CD14-positive monocyte (primary cell): ENCODE measurements at regions not wholly inside any gene's neighbourhood (a gene's known extent, or its start where the extent isn't known, plus 50 kb on each side); places are given as distances from the start of the nearest gene placed in this dataset.

Experiments used
- DNase-seq, 3 donors: peaks; one replicate each; pipeline ENCODE4 v3.0.0-alpha.2; 2011 to 2022
- H2AFZ ChIP-seq: 2 replicates; pipeline ENCODE4 v1.6.0; 2012; ENCODE audit warnings: mild to moderate bottlenecking, low read depth, low read length, inconsistent platforms; ENCODE audit not compliant: insufficient read depth, poor library complexity, severe bottlenecking
- H3K27ac ChIP-seq, 2 donors: 1 replicate in 1 of 2; 2 replicates in 1 of 2; pipeline ENCODE4 v1.5.1; 2012 to 2013; ENCODE audit warnings: low read length in 2 of 2, control low read depth in 1 of 2, inconsistent platforms in 1 of 2, low read depth in 1 of 2, mild to moderate bottlenecking in 1 of 2
- H3K27me3 ChIP-seq, 2 donors: one replicate each; pipeline versions ENCODE4 v1.6.0 to v1.6.1; 2011 to 2013; ENCODE audit warnings: low read length in 2 of 2; ENCODE audit not compliant: control insufficient read depth in 2 of 2, insufficient read depth in 2 of 2
- H3K36me3 ChIP-seq, 2 donors: replicated peaks in 1 of 2; 1 replicate in 1 of 2; 2 replicates in 1 of 2; pipeline versions ENCODE4 v1.5.1 to v1.6.1; 2012 to 2013; ENCODE audit warnings: low read length in 2 of 2, control low read depth in 1 of 2, inconsistent platforms in 1 of 2, mild to moderate bottlenecking in 1 of 2; ENCODE audit not compliant: insufficient read depth in 2 of 2, control insufficient read depth in 1 of 2
- H3K4me1 ChIP-seq, 2 donors: 1 replicate in 1 of 2; 2 replicates in 1 of 2; pipeline versions ENCODE4 v1.5.1 to v1.6.1; 2012 to 2013; ENCODE audit warnings: low read length in 2 of 2, control low read depth in 1 of 2, inconsistent platforms in 1 of 2, mild to moderate bottlenecking in 1 of 2, moderate library complexity in 1 of 2; ENCODE audit not compliant: insufficient read depth in 2 of 2, control insufficient read depth in 1 of 2
- H3K4me2 ChIP-seq: replicated peaks from 2 replicates; pipeline ENCODE3; 2012; ENCODE audit warnings: low read length, moderate library complexity, mild to moderate bottlenecking; ENCODE audit not compliant: poor library complexity, severe bottlenecking; ENCODE audit errors: extremely low read depth
- H3K4me3 ChIP-seq, 3 experiments: fragments of 200-600 bp in 1 of 3; sonication (generic) in 1 of 3; replicated peaks in 1 of 3; 1 replicate in 2 of 3; 2 replicates in 1 of 3; pipeline ENCODE4 v1.5.1; 2011 to 2013; ENCODE audit warnings: low read length in 3 of 3, mild to moderate bottlenecking in 3 of 3, control low read depth in 2 of 3, low read depth in 2 of 3, inconsistent platforms in 1 of 3, moderate library complexity in 1 of 3
- H3K79me2 ChIP-seq: 2 replicates; pipeline ENCODE4 v1.6.0; 2012; ENCODE audit warnings: mild to moderate bottlenecking, control low read depth, inconsistent platforms, low read length, moderate library complexity; ENCODE audit not compliant: insufficient read depth
- H3K9ac ChIP-seq: 2 replicates; pipeline ENCODE4 v1.6.0; 2017; ENCODE audit warnings: low read length, mild to moderate bottlenecking; ENCODE audit not compliant: insufficient read depth, poor library complexity, severe bottlenecking
- H3K9me3 ChIP-seq, 2 donors: replicated peaks in 1 of 2; 1 replicate in 1 of 2; 2 replicates in 1 of 2; pipeline versions ENCODE4 v1.5.1 to v1.6.1; 2012 to 2013; ENCODE audit warnings: low read length in 2 of 2, control low read depth in 1 of 2; ENCODE audit not compliant: control insufficient read depth in 1 of 2, insufficient read depth in 1 of 2
- H4K20me1 ChIP-seq: 2 replicates; pipeline ENCODE4 v1.6.0; 2012; ENCODE audit warnings: mild to moderate bottlenecking, low read length, control low read depth, moderate library complexity; ENCODE audit not compliant: insufficient read depth
- H3K27ac Mint-ChIP-seq, 7 donors: one replicate each; pipeline ENCODE4 v1.8.0; 2020; ENCODE audit warnings: mild to moderate bottlenecking in 7 of 7, mixed read lengths in 7 of 7, moderate library complexity in 6 of 7, inconsistent platforms in 2 of 7
- H3K27me3 Mint-ChIP-seq, 3 donors: one replicate each; pipeline ENCODE4 v1.8.0; 2021 to 2022; ENCODE audit warnings: low read depth in 3 of 3, mild to moderate bottlenecking in 3 of 3, mixed read lengths in 3 of 3, moderate library complexity in 3 of 3, inconsistent platforms in 1 of 3
- H3K36me3 Mint-ChIP-seq, 2 donors: one replicate each; pipeline ENCODE4 v1.8.0; 2020; ENCODE audit warnings: mixed read lengths in 2 of 2, inconsistent platforms in 1 of 2, mild to moderate bottlenecking in 1 of 2
- H3K4me1 Mint-ChIP-seq: one replicate; pipeline ENCODE4 v1.8.0; 2020; ENCODE audit warnings: mild to moderate bottlenecking, mixed read lengths
- H3K4me3 Mint-ChIP-seq, 2 donors: one replicate each; pipeline ENCODE4 v1.8.0; 2020; ENCODE audit warnings: mild to moderate bottlenecking in 2 of 2, mixed read lengths in 2 of 2, moderate library complexity in 1 of 2
- H3K9me3 Mint-ChIP-seq, 7 donors: one replicate each; pipeline ENCODE4 v1.8.0; 2020 to 2022; ENCODE audit warnings: mixed read lengths in 7 of 7, mild to moderate bottlenecking in 6 of 7, moderate library complexity in 6 of 7, inconsistent platforms in 2 of 7
- CTCF ChIP-seq: fragments of 200-600 bp; IDR thresholded peaks from one replicate; pipeline ENCODE4 v1.8.0; 2022; ENCODE audit warnings: antibody characterized with exemption, mild to moderate bottlenecking
- WGBS: methylation state at CpG from one replicate; pipeline ENCODE4 v1.1.5; 2013; ENCODE audit warnings: missing lambda C conversion rate; ENCODE audit not compliant: insufficient coverage; 5-methylcytosine and 5-hydroxymethylcytosine counted together
- intact Hi-C, 2 donors: fragments of 100-400 bp; cut with micrococcal nuclease; formaldehyde crosslinking; loops; one replicate each; pipeline versions ENCODE4 v1.15.0 to v1.15.1; 2023

GRCh38 chr5:30112867-30113266 is 1080.6 kb upstream of the CDH6 start:
- H3K9me3 ChIP-seq, result no peaks in the 10 kb centered on the region
- no peaks in the 10 kb centered on the region for H4K20me1 ChIP-seq
- no peak overlapping the region for H3K4me3 Mint-ChIP-seq
- H3K79me2 ChIP-seq, result no peaks in the 10 kb centered on the region
- no peak overlapping the region for H3K4me3 ChIP-seq
- no peak for TF ChIP-seq CTCF
- H3K4me2 ChIP-seq, result no peak overlapping the region
- intact Hi-C loops, result no loop called here
- no peaks in the 10 kb centered on the region for H3K27me3 ChIP-seq
- H3K36me3 Mint-ChIP-seq, result no peaks in the 10 kb centered on the region
- no peak overlapping the region for H2AFZ ChIP-seq
- no peak overlapping the region for H3K9ac ChIP-seq
- no peak for DNase-seq
- no CpG with 5 or more reads among the region's 2 CpGs for WGBS
- no peaks in the 10 kb centered on the region for H3K36me3 ChIP-seq
- H3K4me1 ChIP-seq, result no peaks in the 10 kb centered on the region
- no peaks in the 10 kb centered on the region for H3K4me1 Mint-ChIP-seq
- H3K27ac Mint-ChIP-seq, result no peak overlapping the region
- no peak overlapping the region for H3K27ac ChIP-seq
- H3K27me3 Mint-ChIP-seq, result no peaks in the 10 kb centered on the region
- H3K9me3 Mint-ChIP-seq, result peaks cover 0 to 5% (median 2%) of the 10 kb centered on the region in 7 donors

GRCh38 chr5:30108051-30108450 is 1085.4 kb upstream of the CDH6 start:
- H2AFZ ChIP-seq, result no peak overlapping the region
- no peaks in the 10 kb centered on the region for H4K20me1 ChIP-seq
- no peak overlapping the region for H3K27ac ChIP-seq
- no CpG with 5 or more reads among the region's 2 CpGs for WGBS
- H3K4me1 ChIP-seq, result no peaks in the 10 kb centered on the region
- H3K4me2 ChIP-seq, result no peak overlapping the region
- no peaks in the 10 kb centered on the region for H3K27me3 ChIP-seq
- TF ChIP-seq CTCF, result no peak
- Mint-ChIP-seq H3K4me3 (no peak overlapping the region), H3K27me3 (peaks cover 0 to 2% (median 0%) of the 10 kb centered on the region in 3 donors), H3K4me1 (no peaks in the 10 kb centered on the region), H3K9me3 (peaks cover 0 to 8% (median 0%) of the 10 kb centered on the region in 7 donors), H3K36me3 (no peaks in the 10 kb centered on the region), H3K27ac (peak overlapping the region in 1 of 7 donors; percentile 16)
- DNase-seq, result no peak
- no peaks in the 10 kb centered on the region for H3K79me2 ChIP-seq
- no peak overlapping the region for H3K4me3 ChIP-seq
- H3K9ac ChIP-seq, result no peak overlapping the region
- peaks cover 6 to 12% of the 10 kb centered on the region in 2 donors for H3K9me3 ChIP-seq
- no peaks in the 10 kb centered on the region for H3K36me3 ChIP-seq
- intact Hi-C loops, result no loop called here
